Smooth muscle cell (in vitro differentiated cells): ENCODE measurements at regions not wholly inside any gene's neighbourhood (a gene's known extent, or its start where the extent isn't known, plus 50 kb on each side); places are given as distances from the start of the nearest gene placed in this dataset.

ENCODE experiments used
- DNase-seq: peaks from one replicate; lab custom pipeline; 2025; ENCODE audit not compliant: unreplicated experiment; lab: John Stamatoyannopoulos, UW
- H2AFZ ChIP-seq: fragments of 200-600 bp; sonication (generic); 2 replicates; pipeline ENCODE4 v1.6.0; 2016; ENCODE audit warnings: antibody characterized with exemption, low read depth, mild to moderate bottlenecking
- H3F3A ChIP-seq: fragments of 200-600 bp; sonication (generic); 2 replicates; pipeline ENCODE4 v1.6.0; 2017; ENCODE audit warnings: antibody characterized with exemption, low read depth
- H3K27ac ChIP-seq: fragments of 200-600 bp; sonication (generic); 2 replicates; pipeline ENCODE4 v1.5.1; 2016; ENCODE audit warnings: low read depth, mild to moderate bottlenecking
- H3K27me3 ChIP-seq: fragments of 200-600 bp; sonication (generic); 2 replicates; pipeline ENCODE4 v1.6.1; 2016; ENCODE audit warnings: low read depth, mild to moderate bottlenecking
- H3K36me3 ChIP-seq: fragments of 200-600 bp; sonication (generic); 2 replicates; pipeline ENCODE4 v1.5.1; 2016; ENCODE audit warnings: low read depth
- H3K4me1 ChIP-seq: fragments of 200-600 bp; sonication (generic); 2 replicates; pipeline ENCODE4 v1.5.1; 2016; ENCODE audit warnings: low read depth
- H3K4me2 ChIP-seq: fragments of 200-600 bp; sonication (generic); 2 replicates; pipeline ENCODE4 v1.6.0; 2016; ENCODE audit warnings: mild to moderate bottlenecking
- H3K4me3 ChIP-seq: fragments of 200-600 bp; sonication (generic); 2 replicates; pipeline ENCODE4 v1.5.1; 2016; ENCODE audit warnings: mild to moderate bottlenecking
- H3K79me2 ChIP-seq: fragments of 200-600 bp; sonication (generic); 2 replicates; pipeline ENCODE4 v1.6.0; 2016; ENCODE audit warnings: low read depth, mild to moderate bottlenecking
- H3K9ac ChIP-seq: fragments of 200-600 bp; sonication (generic); 2 replicates; pipeline ENCODE4 v1.6.0; 2016; ENCODE audit warnings: low read depth
- H3K9me3 ChIP-seq: fragments of 200-600 bp; sonication (generic); replicated peaks from 2 replicates; pipeline ENCODE4 v1.5.1; 2016; ENCODE audit warnings: low read depth
- H4K20me1 ChIP-seq: fragments of 200-600 bp; sonication (generic); 2 replicates; pipeline ENCODE4 v1.6.0; 2016; ENCODE audit warnings: low read depth
- WGBS: methylation state at CpG from one replicate; pipeline ENCODE4 v1.1.7; 2016; ENCODE audit warnings: low lambda C conversion rate; 5-methylcytosine and 5-hydroxymethylcytosine counted together
- TF ChIP-seq, protein P1 (sequence below): fragments of 200-600 bp; sonication (generic); IDR thresholded peaks from 2 replicates; pipeline ENCODE4 v1.5.1; 2017; ENCODE audit warnings: borderline replicate concordance, mild to moderate bottlenecking, antibody characterized with exemption; ENCODE audit not compliant: insufficient read depth, poor library complexity, severe bottlenecking

DNA sequence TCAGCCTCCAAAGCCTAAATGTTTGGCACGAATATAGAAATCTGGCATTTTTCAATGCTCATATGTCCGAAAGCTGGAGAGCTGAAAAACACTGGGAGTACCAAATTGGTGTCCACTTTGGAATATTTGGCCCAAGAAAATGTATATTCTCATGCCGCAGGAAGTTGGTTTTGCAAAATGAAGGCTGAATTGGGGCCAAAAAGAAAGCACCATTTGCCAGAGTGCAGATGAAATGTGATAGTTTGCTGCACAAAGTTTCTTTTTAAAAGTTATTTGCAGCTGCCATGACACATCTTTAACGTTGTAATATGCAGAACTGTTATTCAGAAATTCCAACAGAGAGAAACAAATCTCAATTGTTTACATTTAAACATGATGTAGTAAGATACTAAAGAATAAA, 124.2 kb upstream of the LYPLAL1 start:
- no peaks in the 10 kb centered on the region for H3K4me1 ChIP-seq
- no peaks in the 10 kb centered on the region for H4K20me1 ChIP-seq
- H2AFZ ChIP-seq, result no peak overlapping the region
- H3K79me2 ChIP-seq, result no peaks in the 10 kb centered on the region
- peaks cover 7% of the 10 kb centered on the region for H3K27me3 ChIP-seq
- no peaks in the 10 kb centered on the region for H3F3A ChIP-seq
- no peak overlapping the region for H3K27ac ChIP-seq
- no peak overlapping the region for H3K4me3 ChIP-seq
- no peak for DNase-seq
- no peaks in the 10 kb centered on the region for H3K9me3 ChIP-seq
- TF ChIP-seq, protein P1, sequence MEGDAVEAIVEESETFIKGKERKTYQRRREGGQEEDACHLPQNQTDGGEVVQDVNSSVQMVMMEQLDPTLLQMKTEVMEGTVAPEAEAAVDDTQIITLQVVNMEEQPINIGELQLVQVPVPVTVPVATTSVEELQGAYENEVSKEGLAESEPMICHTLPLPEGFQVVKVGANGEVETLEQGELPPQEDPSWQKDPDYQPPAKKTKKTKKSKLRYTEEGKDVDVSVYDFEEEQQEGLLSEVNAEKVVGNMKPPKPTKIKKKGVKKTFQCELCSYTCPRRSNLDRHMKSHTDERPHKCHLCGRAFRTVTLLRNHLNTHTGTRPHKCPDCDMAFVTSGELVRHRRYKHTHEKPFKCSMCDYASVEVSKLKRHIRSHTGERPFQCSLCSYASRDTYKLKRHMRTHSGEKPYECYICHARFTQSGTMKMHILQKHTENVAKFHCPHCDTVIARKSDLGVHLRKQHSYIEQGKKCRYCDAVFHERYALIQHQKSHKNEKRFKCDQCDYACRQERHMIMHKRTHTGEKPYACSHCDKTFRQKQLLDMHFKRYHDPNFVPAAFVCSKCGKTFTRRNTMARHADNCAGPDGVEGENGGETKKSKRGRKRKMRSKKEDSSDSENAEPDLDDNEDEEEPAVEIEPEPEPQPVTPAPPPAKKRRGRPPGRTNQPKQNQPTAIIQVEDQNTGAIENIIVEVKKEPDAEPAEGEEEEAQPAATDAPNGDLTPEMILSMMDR, result no peak
- H3K4me2 ChIP-seq, result no peak overlapping the region
- H3K36me3 ChIP-seq, result no peaks in the 10 kb centered on the region
- 85% methylated on average over 4 of the region's 4 CpGs for WGBS
- no peak overlapping the region for H3K9ac ChIP-seq

DNA sequence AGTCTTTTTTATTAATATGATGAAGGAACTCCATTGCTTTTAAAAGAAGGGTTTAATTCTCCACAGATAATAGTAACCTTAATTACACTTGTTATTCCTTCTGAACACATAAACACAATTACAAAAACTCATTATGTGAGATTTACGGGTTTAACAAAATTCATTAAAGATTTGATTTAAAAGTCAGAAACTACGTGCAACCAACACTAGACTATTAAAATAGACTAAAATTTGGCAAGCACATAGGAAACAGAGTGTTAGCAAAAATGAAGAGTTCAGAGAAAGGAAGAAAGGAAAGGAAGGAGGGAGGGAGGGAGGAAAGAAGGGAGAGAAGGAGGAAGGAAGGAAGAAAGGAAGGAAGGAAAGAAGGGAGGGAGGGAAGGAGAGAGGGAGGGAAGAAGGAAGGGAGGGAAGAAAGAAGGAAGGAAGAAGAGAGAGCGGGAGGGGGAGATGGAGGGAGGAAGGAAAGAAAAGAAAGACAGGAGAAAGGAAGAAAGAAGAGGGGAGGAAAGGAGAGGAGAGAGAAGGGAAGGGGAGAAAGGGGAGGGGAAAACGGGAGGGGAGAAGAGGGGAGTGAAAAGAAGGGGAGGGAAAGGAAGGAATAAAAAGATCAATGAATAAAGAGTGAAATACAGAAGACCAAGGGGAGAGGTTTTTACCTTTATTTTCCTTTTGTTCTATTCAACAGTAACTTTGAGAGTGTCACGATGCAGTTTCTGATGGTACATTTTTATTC, 123.4 kb upstream of the LYPLAL1 start:
- Histone ChIP-seq H3K4me1 (no peaks in the 10 kb centered on the region), H4K20me1 (no peaks in the 10 kb centered on the region), H3K27me3 (peaks cover 7% of the 10 kb centered on the region), H3K79me2 (no peaks in the 10 kb centered on the region), H3F3A (no peaks in the 10 kb centered on the region), H3K4me2 (no peak overlapping the region), H3K36me3 (no peaks in the 10 kb centered on the region), H2AFZ (no peak overlapping the region), H3K9ac (no peak overlapping the region), H3K4me3 (no peak overlapping the region), H3K27ac (no peak overlapping the region), H3K9me3 (no peaks in the 10 kb centered on the region)
- no peak for DNase-seq
- WGBS, result 70% methylated on average over 5 of the region's 5 CpGs
- TF ChIP-seq, protein P1, result no peak

DNA sequence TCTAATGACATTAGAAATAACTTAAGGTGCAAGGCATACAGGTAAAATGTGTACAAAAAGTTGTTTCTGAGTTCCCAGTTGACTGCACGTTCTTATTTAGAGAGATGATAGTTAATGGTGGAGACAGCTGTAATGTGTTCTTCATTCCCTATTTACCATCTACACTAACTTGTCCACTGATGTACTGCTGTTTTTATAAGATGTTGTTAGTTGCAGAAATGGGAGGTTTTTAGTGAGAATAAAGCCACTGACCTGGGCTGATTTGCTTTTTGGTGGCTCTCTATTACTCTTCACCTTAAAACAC, 122.9 kb upstream of the LYPLAL1 start:
- no peak for DNase-seq
- Histone ChIP-seq H3K9me3 (no peaks in the 10 kb centered on the region), H2AFZ (no peak overlapping the region), H3K27ac (no peak overlapping the region), H3K4me2 (no peak overlapping the region), H3K4me1 (no peaks in the 10 kb centered on the region), H3K9ac (no peak overlapping the region), H4K20me1 (no peaks in the 10 kb centered on the region), H3K4me3 (no peak overlapping the region), H3K79me2 (no peaks in the 10 kb centered on the region), H3K36me3 (no peaks in the 10 kb centered on the region), H3F3A (no peaks in the 10 kb centered on the region), H3K27me3 (peaks cover 7% of the 10 kb centered on the region)
- TF ChIP-seq, protein P1, result no peak
- WGBS, result 87% methylated on average over 1 of the region's 1 CpG

DNA sequence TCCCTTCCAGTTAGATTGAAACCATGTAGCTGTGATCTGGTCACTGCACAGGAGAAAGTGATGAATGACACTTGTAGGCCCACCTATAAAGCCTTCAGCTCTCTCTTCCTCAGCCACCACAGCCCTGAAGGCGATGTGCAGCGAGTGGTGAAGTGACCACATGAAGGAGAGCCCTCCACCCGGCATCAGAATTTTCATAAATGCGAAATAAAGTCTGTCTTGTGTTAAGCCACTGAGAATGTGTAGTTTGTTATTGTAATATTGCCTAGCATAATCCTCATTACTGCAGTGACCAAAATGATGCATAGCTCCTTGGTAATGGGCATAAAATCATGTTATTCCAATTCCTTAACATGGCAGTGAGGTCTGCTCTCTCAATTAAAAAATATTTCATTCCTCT, 122.1 kb upstream of the LYPLAL1 start:
- 93% methylated on average over 4 of the region's 4 CpGs for WGBS
- Histone ChIP-seq H3K36me3 (no peaks in the 10 kb centered on the region), H3K4me1 (no peaks in the 10 kb centered on the region), H3F3A (no peaks in the 10 kb centered on the region), H3K9ac (no peak overlapping the region), H3K27me3 (peaks cover 7% of the 10 kb centered on the region), H3K9me3 (no peaks in the 10 kb centered on the region), H2AFZ (no peak overlapping the region), H3K79me2 (no peaks in the 10 kb centered on the region), H3K27ac (no peak overlapping the region), H3K4me3 (no peak overlapping the region), H3K4me2 (no peak overlapping the region), H4K20me1 (no peaks in the 10 kb centered on the region)
- TF ChIP-seq, protein P1, result no peak
- no peak for DNase-seq
